Keratinocyte (primary cell): ENCODE measurements at regions not wholly inside any gene's neighbourhood (a gene's known extent, or its start where the extent isn't known, plus 50 kb on each side); places are given as distances from the start of the nearest gene placed in this dataset.

ENCODE experiments used
- EZH2 ChIP-seq: IDR thresholded peaks from one replicate; pipeline ENCODE4 v1.6.1; 2012; ENCODE audit warnings: inconsistent platforms, mild to moderate bottlenecking, low read length, moderate library complexity
- TF ChIP-seq, protein P1 (sequence below), 3 experiments: IDR thresholded peaks in 1 of 3; conservative IDR thresholded peaks in 1 of 3; optimal IDR thresholded peaks in 1 of 3; 2 replicates in 2 of 3; 3 replicates in 1 of 3; pipeline versions ENCODE3 to v1.5.1; 2011; ENCODE audit warnings: low read length in 3 of 3, mild to moderate bottlenecking in 3 of 3, moderate library complexity in 2 of 3, control low read depth in 1 of 3, inconsistent platforms in 1 of 3; ENCODE audit not compliant: insufficient read depth in 2 of 3; ENCODE audit errors: extremely low read depth in 1 of 3

GRCh38 chr4:100872811-100873210, 355.0 kb upstream of the EMCN start:
- TF ChIP-seq, protein P1, sequence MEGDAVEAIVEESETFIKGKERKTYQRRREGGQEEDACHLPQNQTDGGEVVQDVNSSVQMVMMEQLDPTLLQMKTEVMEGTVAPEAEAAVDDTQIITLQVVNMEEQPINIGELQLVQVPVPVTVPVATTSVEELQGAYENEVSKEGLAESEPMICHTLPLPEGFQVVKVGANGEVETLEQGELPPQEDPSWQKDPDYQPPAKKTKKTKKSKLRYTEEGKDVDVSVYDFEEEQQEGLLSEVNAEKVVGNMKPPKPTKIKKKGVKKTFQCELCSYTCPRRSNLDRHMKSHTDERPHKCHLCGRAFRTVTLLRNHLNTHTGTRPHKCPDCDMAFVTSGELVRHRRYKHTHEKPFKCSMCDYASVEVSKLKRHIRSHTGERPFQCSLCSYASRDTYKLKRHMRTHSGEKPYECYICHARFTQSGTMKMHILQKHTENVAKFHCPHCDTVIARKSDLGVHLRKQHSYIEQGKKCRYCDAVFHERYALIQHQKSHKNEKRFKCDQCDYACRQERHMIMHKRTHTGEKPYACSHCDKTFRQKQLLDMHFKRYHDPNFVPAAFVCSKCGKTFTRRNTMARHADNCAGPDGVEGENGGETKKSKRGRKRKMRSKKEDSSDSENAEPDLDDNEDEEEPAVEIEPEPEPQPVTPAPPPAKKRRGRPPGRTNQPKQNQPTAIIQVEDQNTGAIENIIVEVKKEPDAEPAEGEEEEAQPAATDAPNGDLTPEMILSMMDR (optimal IDR thresholded peaks at IDR 0.05 in 1 of 3, IDR thresholded peaks at IDR 0.05 in 1 of 3, conservative IDR thresholded peaks at IDR 0.05 in 1 of 3; ENCODE audit: extremely low read depth in 1 of 3, insufficient read depth in 2 of 3, low read length in 3 of 3): no peak
- no peak for TF ChIP-seq EZH2
